GM19025 (cell line): ENCODE measurements at regions not wholly inside any gene's neighbourhood (a gene's known extent, or its start where the extent isn't known, plus 50 kb on each side); places are given as distances from the start of the nearest gene placed in this dataset.
"Not testable (repeated sequence)": the region's sequence is repeated elsewhere in the genome, so short reads cannot be mapped to it uniquely, and the experiment has no call there.

ENCODE experiments used
- ATAC-seq: cut with Tn5 transposase; IDR thresholded peaks from one replicate; pipeline ENCODE4 v1.9.1; 2021; ENCODE audit warnings: mild to moderate bottlenecking, low read depth, moderate library complexity; ENCODE audit not compliant: unreplicated experiment

DNA sequence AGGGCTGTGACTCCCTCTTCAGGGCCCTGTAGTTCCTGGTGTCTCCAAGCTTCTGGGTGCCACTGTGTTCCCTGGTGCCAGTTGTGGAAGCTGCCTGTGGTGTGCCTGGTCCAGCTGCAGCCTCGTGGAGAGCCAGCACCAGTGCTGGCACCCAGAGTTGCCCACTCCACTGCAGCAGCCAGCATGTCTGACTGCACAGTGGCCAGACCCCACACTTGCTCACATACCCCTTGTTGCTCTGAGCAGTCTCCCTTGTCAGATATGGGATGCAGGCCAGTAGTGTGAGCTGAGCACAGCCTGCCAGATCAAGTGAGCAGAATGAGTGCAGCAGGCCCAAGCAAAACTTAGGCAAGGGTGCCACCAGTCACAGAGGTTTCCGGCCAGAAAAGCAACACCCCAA is 108.6 kb downstream of the ZMAT1 start:
- ATAC-seq: no peak

DNA sequence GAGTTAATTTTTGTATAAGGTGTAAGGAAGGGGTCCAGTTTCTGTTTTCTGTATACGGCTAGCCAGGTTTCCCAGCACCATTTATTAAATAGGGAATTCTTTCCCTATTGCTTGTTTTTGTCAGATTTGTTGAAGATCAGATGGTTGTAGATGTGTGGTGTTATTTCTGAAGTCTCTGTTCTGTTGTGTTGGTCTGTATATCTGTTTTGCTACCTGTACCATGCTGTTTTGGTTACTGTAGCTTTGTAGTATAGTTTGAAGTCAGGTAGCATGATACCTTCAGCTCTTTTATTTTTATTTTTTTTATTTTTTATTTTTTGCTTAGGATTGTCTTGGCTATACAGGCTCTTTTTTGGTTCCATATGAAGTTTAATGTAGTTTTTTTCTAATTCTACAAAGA is 114.1 kb downstream of the ZMAT1 start:
- ATAC-seq: not testable (repeated sequence)

DNA sequence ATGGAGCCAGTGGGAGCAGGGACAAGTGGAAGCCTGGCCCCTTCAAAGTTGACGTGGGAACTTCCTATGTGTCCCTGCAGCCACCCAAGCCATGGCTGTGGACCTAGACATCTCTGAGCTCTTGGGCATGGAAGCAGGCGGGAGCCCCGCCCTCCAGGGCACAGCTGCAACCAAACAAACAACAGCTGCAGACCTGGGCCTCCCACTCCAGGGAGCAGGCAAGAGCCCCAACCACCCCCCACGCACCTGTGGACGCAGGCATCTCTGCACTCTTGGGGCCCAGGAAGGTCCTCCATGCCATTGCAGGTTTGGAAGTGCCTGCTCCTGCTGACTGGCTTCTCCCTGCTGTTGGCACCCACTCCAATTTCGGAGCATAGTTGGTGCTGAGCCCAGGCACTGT is 118.6 kb downstream of the ZMAT1 start:
- no peak for ATAC-seq

DNA sequence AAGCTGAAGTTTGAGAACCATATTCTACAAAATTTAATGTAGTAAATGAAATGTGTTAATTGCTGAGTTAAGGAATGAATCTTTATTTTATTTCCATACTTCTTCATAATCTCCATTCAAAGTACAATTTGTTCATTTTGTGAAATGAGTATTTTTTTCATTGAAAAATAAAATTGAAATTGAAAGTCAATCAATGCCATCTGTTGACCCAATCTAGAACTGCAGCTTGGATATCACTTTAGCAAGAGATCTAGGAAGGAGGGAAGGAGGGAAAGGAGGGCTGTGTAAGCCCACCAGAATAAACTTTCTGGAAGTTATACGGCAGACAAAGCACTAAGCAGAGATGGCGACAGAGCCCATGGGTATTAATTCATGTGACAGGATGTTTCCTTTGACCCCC is 128.4 kb downstream of the ZMAT1 start:
- no peak for ATAC-seq

DNA sequence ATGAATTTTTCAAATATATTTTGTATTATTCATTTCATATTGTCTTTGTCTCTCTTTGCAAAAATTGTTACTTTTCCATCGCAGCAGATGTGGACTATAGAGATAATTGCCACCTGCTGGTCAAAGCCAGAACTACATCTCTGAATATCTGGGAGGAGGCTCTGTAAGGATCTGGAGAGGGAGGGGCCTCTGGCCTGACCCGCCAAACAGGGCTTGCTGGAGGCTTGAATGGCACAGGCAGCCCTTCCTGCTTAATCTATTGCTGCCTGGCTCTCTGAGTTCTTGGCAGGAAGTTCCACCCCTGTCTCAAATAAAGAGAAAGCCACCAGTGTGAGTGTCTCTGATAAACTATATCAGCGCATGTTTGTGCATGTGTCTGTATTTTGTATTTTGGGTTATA is 132.4 kb downstream of the ZMAT1 start:
- peak; percentile 100 for ATAC-seq

DNA sequence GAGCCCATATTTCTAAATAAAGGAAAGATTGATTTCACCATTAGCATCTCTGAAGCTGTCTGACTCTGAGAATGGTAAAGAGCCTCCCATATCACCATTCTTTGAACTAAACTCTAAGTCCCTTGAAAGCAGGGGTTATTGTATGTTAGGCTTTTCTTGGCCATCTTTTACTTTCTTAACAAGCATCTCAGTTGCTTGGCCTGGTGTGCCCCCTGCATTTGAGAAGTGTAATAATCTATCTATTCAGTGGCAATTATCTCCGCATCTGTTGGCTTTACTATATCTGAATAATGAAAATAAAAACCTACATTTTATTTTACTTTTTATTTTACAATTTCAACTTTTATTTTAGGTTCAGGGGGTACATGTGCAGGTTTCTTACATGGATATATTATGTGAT is 128.3 kb upstream of the ARMCX2 start:
- ATAC-seq: no peak

DNA sequence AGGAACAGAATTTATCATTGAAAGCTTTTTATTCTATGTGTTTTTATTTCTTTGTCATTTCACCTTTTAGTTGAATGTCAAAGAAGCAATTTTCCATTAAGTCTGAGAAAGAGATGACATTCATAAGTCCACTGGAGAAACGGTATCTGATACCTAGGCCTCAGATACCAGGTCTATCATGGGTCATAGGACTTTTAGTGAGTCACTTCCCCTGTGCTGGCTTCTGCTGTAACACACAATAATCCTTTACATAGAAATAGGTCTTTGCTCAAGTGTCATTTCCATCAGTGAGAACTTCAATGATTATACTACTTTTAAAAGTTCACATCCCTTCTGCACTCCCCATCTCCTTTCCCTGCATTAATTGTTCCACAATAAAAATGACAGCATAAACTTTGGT is 125.5 kb upstream of the ARMCX2 start:
- ATAC-seq: no peak

DNA sequence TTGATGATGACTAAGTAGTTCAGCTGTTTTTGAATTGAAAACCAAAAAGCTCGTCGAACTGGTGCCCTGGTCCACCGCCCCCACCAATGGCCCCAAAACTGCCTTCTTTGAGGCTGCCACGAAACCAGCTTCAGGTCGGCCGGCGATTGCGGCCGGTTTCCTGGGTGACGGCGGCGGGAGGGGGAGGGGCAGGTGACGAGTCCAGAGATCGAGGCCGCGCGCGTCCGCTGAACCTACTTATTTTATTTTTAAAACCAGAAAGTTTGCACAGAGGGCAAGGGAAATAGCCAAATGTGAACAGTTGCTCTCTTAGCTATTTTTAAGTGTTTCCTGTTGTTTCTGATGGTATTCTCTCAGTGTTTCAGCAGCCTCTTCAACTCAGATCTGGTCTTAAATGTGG is 120.8 kb upstream of the ARMCX2 start:
- not testable (repeated sequence) for ATAC-seq

DNA sequence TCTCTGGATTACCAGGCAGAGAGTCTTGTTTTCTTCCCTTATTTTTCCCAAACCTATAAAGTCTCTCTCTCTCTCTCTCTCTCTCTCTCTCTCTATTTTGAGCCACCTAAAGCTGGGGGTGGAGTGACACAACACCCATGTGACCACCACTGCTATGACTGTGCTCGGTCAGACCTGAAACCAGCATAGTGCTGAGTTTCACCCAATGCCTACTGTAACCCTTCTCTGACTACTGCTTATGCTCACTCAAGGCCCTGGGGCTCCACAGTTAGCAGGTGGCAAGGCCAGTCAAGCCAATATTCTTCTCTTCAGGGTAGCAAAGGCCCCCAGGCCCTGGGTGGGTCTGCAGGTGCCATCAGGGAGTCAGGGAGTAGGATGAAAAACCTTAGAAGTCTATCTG is 114.7 kb upstream of the ARMCX2 start:
- ATAC-seq: peak; percentile 100

DNA sequence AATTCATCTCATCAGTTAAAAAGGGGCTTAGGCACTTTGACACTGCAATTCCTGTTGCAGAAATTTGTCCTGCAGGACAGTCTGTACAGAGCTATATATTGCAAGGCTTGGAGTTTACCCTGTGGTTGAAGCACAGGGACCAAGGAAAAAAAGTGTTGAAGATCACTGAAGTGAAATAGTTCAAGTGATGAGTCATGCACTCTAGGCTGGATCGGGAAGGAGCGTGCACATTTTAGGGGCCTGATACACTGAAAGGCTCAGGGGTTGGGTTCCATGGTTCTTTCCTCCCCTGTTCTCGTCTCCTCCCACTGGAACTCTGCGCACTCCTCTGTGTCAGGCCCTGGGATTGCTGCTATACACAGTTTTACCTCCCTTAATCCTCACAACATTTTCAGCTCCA is 104.9 kb upstream of the ARMCX2 start:
- ATAC-seq: no peak

DNA sequence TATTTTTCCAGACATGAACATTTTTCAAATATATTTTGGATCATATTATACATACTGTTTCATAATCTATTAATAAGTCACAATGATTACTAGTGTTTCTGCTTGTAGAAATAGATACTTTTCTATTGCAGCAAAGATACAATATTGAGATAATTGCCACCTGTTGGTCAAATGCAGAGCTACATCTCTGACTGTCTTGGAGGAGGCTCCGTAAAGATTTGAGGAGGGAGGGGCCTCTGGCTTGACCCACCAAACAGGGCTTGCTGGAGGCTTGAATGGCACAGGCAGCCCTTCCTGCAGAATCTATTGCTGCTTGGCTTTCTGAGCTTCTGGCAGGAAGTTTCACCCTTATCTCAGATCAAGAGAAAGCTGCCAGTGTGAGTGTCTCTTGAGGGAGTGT is 99.3 kb upstream of the ARMCX2 start:
- ATAC-seq: peak; percentile 51

DNA sequence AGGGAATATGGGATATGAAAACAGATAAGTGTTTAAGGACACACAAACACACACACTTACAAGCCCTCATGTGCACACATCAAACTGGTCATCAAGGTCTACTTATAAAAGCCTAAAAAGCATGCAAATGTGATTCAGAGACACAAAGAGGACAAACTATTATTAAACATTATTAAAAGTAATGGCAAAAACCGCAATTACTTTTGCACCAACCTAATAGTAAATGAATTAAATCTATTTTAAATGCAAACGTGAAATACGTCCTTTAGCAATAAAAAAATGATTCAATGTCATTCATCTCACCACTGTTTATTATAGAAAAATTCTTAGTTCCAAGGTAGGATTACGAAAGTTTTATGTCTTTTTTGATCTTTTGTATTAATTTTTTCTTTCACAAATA is 91.1 kb upstream of the ARMCX2 start:
- ATAC-seq: no peak

DNA sequence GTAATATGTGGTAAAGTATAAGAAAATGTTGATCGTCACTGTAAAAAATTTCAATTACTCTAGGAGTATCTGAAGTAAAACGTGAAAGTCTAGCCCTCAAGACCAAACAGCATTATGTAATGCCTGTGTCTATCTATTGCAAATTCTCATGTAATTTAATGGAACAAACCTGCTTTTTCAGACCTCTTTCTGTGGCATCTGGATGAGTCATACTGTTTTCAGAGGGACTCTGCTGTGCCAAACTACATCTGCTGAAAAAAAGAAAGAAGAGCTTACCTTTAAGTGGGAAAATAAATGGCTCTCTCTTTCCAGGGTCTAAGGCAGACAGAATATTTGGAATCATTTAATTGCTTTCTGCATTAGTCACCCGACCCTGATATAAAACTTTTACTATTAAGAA is 89.8 kb upstream of the ARMCX2 start:
- ATAC-seq: no peak

DNA sequence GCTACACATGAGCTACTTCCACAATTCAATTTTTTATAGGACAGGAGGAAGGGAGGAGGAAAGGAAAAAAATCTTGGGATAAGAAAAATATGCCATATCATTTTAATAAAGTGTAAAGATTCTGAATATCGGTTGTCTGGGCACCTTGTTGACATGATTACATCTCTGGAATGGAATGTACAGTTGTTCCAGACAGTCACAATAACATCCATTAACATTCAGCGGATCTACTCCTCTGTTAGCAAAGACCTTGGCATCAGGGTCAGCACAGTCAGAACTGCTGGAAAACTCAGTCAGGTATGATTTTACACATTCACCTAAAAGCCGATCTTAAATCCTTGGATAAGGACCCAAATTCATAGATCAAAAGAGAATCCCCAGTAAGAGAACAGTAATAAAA is 85.4 kb upstream of the ARMCX2 start:
- ATAC-seq: no peak

DNA sequence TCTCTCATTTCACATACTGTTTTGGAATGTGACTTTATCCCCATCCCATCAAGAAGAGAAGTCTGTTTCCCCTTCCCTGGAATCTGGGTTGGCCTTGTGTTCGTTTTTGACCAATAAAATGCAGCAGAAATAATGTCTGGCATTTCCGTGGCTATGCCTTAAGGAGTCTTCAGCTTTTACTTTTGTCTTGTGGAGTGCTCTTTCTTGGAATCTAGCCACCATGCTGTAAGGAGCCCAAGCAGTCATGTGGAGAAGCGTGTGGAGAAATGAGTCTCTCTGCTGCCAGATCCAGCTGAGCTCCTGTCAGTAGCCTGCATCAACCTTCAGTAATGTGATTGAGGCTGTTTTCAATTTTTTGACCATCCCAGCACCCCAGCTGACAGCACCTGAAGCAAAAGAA is 84.4 kb upstream of the ARMCX2 start:
- ATAC-seq: no peak

DNA sequence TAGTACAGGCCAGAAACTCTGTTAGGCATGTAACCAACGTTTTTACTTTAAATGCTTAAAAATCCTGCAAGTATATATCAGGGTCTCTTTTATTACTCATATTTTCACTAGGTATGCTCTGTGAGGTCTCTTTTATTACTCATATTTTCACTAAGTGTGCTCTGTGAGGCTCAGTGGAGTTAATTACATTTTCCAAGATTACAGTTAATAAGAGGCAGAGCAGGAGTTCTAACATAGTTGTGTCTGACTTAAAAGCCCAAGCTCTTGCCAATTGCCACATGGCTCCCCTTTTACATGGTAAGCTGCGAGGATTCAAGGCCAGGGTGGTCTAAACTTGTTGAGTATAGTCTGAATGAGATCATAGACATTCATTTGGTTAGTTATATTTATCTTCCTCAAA is 81.0 kb upstream of the ARMCX2 start:
- ATAC-seq: no peak

DNA sequence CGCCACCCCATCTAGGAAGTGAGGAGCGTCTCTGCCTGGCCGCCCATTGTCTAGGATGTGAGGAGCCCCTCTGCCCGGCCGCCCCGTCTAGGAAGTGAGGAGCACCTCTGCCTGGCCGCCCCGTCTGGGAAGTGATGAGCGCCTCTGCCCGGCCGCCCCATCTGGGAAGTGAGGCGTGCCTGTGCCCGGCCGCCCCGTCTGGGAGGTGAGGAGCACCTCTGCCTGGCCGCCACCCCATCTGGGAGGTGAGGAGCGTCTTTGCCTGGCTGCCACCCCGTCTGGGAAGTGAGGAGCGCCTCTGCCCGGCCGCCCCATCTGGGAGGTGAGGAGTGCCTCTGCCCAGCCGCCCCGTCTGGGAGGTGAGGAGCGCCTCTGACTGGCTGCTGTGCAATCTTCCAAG is 79.2 kb upstream of the ARMCX2 start:
- ATAC-seq: not testable (repeated sequence)

DNA sequence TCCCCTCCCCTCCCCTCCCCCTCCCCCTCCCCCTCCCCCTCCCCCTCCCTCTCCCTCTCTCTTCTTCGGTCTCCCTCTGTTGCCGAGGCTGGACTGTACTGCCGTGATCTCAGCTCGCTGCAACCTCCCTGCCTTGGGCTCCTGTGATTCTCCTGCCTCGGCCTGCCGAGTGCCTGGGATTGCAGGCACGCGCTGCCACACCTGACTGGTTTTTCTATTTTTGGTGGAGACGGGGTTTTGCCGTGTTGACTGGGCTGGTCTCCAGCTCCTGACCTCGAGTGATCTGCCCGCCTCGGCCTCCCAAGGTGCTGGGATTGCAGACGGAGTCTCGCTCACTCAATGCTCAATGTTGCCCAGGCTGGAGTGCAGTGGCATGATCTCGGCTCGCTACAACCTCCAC is 78.8 kb upstream of the ARMCX2 start:
- ATAC-seq: not testable (repeated sequence)

DNA sequence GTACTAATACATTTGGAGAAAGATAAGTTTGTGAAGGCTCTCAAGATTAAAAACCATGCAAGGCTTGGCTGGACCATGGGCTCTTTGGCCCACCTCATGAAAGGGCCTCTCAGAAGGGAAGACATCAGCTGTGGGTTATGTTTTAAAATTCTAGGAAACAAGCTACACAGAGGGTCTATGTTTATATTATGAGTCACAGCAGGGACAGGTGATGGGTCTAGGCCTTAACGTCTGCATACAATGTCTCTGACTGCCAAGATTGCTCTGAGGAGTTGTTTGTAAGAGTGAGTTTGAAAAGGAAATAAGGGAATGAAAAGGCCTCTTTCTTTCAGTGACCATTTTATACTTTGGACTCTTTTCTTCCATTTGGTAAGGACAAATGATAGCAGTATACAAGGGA is 77.0 kb upstream of the ARMCX2 start:
- ATAC-seq: no peak

DNA sequence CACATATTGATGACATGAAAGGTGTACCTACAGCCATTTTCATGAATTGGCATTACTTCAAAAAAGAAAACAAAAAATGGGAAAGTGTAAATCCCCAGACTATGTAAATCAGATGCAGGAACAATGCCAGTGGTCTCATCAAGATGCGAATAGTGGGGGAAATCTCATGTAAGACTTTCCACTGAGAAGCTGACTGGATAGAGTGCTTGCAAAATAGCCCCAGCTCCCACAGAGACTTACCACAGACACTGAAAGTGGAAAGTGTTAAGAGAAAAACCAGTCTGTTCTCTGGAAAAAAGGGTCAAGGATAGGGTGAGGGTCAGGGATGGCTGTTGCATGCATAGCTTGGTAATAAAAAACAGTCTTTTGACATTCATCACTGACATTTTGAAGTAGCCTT is 73.2 kb upstream of the ARMCX2 start:
- no peak for ATAC-seq

DNA sequence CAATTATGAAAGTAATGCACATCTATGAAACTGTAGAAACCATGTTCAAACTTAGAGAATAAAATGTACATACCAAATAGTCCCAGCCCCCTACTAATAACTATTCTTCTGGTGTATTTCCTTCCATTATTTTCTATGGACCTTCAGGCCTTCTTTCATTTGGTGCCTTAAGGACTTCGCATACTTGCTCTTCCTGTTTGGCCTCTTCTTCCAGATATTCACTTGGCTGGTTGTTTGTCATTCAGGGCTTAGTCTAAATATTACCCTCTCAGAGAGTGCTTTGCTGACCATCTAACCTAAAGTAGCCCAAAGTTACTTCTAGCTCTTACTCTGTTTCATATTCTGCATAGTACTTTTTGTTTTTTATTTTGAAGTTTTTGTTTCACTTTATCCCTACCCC is 70.3 kb upstream of the ARMCX2 start:
- ATAC-seq: no peak
